ENCODE measurements at regions not wholly inside any gene's neighbourhood (a gene's known extent, or its start where the extent isn't known, plus 50 kb on each side); places are given as distances from the start of the nearest gene placed in this dataset.

DNA sequence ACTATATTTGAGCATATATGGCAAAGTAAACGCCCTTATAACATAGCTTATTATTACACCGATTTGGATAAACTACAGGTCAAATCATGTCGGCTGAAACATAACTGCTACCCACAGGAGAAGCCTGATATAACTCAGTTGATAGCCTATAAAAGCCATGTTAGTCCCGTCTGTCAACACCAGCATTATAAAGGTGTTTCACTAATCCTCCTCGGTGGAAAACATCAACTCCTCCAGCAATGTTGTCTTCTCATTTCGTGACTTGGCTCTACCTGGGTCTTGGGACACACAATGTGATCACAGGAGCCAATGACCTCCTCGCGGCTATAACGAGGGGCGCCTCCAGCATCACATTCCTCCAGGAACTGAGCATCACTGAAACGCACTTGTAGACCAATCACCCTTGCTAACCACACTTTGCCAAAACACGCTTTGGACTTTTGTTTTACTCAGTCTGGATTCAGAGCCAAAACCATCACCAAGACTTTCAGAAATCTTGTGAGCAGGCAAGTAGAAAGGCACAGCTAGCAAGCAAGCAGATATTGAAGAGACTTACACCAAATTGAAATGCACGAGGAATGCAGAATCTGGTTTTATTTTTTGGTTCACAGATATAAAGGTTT is 269.7 kb upstream of the NFE2L3 start:
- no peak for FAIRE-seq

GRCh38 chr7:25884265-25884828 is 267.7 kb upstream of the NFE2L3 start:
- FAIRE-seq (no peak), DNase-seq (ENCODE audit: extremely low spot score, insufficient read length, low read depth) (no peak)

More for the DNA sequence above, 269.7 kb upstream of the NFE2L3 start:
- no peak for DNase-seq (ENCODE audit: extremely low spot score, insufficient read length, low read depth)

GRCh38 chr7:25885057-25885576 is 266.9 kb upstream of the NFE2L3 start:
- DNase-seq (ENCODE audit: extremely low spot score, insufficient read length, low read depth): no peak
- FAIRE-seq: no peak

GRCh38 chr7:25886387-25887240 is 265.4 kb upstream of the NFE2L3 start:
- no peak for DNase-seq (ENCODE audit: extremely low spot score, insufficient read length, low read depth)
- FAIRE-seq: no peak

DNA sequence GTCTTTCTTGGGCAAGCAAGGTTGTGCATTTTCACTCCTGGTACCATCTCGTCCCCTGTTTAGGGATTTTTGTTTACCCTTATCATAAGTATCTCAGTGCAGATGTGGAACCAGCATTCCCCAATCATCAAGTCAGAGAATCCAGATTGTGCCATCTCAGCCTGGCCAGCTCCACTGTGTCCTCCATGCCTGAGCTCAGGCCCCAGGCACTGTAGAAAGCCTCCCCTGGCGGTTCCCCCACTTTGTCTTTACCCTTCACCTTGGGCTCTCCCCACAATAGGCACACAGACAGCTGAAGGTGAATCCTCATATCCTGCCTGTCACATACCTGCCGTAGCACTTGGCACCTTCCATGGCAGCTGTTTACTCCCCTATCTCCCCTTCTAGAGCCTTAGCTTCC is 264.7 kb upstream of the NFE2L3 start:
- DNase-seq (ENCODE audit: extremely low spot score, insufficient read length, low read depth): no peak

GRCh38 chr7:25887795-25888559 is 264.0 kb upstream of the NFE2L3 start:
- DNase-seq (ENCODE audit: extremely low spot score, insufficient read length, low read depth): no peak
- FAIRE-seq: no peak

More for the DNA sequence above, 264.7 kb upstream of the NFE2L3 start:
- FAIRE-seq: no peak

GRCh38 chr7:25889765-25890164 is 262.2 kb upstream of the NFE2L3 start:
- DNase-seq (ENCODE audit: extremely low spot score, insufficient read length, low read depth) (no peak), FAIRE-seq (no peak)

DNA sequence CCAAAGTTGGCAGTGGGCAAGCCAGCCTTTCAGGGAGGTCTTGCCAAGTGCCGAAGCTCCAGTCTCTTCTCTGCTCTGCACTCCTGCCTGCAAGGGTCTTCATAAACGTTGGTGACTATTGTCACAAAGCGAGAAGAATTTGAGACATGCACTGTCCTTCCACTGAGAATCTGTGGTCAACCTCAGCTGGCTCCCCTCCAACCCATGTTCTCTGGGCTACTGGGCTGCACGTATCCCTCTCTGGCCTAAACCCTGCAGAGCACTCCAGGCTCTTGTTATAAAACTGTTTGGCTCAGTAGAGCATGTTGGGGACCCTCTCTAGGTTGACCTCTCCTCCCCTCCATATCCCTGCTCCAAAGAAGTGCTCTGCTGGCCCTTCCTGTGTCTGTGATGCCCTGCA is 260.4 kb upstream of the NFE2L3 start:
- DNase-seq (ENCODE audit: extremely low spot score, insufficient read length, low read depth): no peak
- no peak for FAIRE-seq

- no peak for DNase-seq (ENCODE audit: extremely low spot score, insufficient read length, low read depth)
- no peak for FAIRE-seq
Measured at GRCh38 chr7:25893436-25893835, 258.6 kb upstream of the NFE2L3 start.

GRCh38 chr7:25894002-25894901 is 257.7 kb upstream of the NFE2L3 start:
- FAIRE-seq: no peak
- no peak for DNase-seq (ENCODE audit: extremely low spot score, insufficient read length, low read depth)

DNA sequence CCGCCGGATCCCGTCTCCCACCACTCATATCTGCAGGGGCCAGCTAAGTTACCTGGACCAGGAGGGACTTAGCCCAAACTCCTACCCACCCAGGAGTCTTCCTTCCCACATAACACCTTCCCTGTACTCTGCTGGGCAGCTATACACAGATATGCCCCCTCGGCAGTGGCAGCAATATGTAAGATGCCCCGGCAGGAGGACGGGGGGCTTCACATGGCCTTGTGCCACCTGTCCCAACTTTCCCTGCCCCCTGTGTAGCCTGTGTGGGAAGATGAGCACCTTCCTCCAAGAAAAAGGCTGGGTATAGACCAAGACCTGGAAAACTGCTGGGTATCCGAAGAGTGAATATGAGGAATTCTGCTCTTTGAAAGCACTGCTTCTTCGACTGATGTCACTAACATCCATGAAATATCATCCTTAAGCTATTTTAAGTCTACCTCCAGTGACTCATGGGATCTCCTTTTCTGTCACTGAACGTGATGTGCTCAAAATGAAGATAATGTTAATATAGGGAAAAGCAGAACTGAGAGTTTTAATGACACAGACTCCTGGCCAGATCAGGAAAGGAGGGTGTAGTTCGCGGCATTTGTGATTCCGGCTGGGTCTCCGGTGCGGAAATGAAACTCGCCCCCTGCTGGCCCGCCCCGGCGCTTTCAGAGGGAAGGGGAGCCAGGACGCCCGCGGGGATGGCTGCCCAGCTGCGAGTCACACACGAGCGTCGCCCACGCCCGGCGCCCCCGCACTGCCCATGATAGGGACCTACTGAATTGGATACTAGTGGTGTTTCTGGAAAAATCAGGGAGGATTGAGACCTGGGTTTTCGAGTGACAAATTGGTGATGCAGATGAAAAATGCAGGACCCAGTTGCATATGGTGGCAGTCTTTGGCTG is 256.9 kb upstream of the NFE2L3 start:
- peak; percentile 52 for DNase-seq (ENCODE audit: extremely low spot score, insufficient read length, low read depth)
- peak; percentile 91 for FAIRE-seq

GRCh38 chr7:25895792-25896171 is 256.2 kb upstream of the NFE2L3 start:
- FAIRE-seq (peak; percentile 5), DNase-seq (ENCODE audit: extremely low spot score, insufficient read length, low read depth) (no peak)

DNA sequence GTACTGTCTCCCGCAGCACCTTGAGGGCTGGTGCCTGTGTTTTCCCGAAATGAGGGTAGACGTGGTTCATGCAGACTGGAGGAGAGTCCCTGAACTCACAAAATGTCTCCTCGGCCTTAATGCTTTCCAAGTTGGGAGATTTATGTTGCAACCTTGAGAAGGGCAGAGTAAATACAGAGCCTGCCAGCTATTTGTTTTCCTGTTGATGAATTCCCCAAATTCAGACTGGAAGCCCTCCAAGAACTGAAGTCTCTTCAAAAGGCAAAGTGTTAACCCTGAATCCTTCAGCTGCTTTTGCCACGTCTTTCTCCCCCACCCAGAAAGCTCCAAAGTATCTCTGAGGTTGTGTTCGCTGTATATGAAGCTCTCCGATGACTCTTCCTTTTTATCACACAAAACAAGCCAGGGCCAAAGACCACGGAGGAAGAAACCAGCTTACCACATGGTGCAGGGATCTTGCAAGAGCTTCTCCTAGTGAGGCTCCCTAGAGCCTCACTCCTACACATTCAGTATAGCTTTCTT is 254.7 kb upstream of the NFE2L3 start:
- no peak for DNase-seq (ENCODE audit: extremely low spot score, insufficient read length, low read depth)
- no peak for FAIRE-seq

- DNase-seq (ENCODE audit: extremely low spot score, insufficient read length, low read depth): no peak
- FAIRE-seq: no peak
Measured at GRCh38 chr7:25900245-25900644, 251.8 kb upstream of the NFE2L3 start.

GRCh38 chr7:25900877-25901276 is 251.1 kb upstream of the NFE2L3 start:
- no peak for FAIRE-seq
- no peak for DNase-seq (ENCODE audit: extremely low spot score, insufficient read length, low read depth)

DNA sequence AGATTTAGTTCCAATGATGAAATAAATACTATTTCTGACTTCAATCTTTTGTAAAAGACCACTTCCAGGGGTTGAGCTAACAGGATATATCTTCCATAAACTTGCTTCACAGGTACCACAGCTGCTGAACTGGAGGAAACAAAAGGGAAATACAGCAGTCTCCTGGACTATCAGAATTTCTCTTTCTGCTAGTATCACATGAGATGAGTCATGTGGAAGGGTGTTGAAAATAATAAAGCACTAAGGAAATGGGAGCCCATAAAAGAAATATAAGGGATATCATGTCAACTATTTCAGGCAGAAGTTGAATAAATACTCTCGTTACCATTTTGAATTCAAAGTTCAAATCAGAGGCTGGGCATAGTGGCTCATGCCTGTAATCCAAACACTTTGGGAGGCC is 250.3 kb upstream of the NFE2L3 start:
- DNase-seq (ENCODE audit: extremely low spot score, insufficient read length, low read depth) (no peak), FAIRE-seq (no peak)

- FAIRE-seq: no peak
- no peak for DNase-seq (ENCODE audit: extremely low spot score, insufficient read length, low read depth)
Measured at GRCh38 chr7:25906003-25906402, 246.0 kb upstream of the NFE2L3 start.

DNA sequence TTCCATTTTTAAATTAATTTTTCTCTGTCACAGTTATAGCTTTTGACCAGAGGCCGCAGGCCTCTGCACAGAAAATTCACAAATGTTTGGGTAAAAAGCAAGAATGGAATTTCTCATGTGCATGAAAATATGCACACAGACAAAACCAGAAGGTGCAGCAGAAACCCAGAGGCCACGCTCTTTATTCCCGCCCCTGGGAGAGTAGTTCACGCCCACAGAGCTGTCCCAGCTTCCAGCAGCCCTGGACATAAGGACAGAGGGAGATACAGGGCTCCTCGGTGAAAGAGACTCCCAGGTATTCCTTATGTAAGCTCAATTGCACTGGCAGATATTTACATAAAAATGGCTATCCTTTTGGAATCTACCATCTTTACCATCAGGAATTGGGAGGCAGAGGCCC is 245.2 kb upstream of the NFE2L3 start:
- no peak for FAIRE-seq

More for the DNA sequence above, 245.2 kb upstream of the NFE2L3 start:
- DNase-seq (ENCODE audit: extremely low spot score, insufficient read length, low read depth): no peak
